ENCODE measurements at regions not wholly inside any gene's neighbourhood (a gene's known extent, or its start where the extent isn't known, plus 50 kb on each side); places are given as distances from the start of the nearest gene placed in this dataset.

DNA sequence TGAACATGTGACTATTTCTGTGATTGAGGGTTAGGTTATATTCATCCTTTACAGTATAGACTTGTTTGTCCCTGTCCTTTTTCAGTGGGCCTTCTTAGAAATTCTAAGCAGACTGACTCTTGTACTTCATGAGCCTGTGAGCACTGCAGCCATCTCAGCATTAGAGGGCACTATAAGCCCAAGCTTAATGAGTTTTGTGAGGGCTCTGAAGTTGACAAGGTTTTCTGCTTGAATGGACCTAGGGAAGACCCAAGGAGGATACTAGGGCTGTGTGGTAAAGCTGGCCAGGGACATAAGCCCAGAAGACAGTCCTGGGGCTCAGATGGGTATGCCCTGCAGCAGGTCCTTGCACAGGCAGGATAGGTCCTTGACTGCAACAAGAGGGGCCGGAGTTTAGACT, 126.5 kb downstream of the MRPS30 start:
- TF ChIP-seq, protein P1, sequence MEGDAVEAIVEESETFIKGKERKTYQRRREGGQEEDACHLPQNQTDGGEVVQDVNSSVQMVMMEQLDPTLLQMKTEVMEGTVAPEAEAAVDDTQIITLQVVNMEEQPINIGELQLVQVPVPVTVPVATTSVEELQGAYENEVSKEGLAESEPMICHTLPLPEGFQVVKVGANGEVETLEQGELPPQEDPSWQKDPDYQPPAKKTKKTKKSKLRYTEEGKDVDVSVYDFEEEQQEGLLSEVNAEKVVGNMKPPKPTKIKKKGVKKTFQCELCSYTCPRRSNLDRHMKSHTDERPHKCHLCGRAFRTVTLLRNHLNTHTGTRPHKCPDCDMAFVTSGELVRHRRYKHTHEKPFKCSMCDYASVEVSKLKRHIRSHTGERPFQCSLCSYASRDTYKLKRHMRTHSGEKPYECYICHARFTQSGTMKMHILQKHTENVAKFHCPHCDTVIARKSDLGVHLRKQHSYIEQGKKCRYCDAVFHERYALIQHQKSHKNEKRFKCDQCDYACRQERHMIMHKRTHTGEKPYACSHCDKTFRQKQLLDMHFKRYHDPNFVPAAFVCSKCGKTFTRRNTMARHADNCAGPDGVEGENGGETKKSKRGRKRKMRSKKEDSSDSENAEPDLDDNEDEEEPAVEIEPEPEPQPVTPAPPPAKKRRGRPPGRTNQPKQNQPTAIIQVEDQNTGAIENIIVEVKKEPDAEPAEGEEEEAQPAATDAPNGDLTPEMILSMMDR (IDR thresholded peaks at IDR 0.05) = no peak
- DNase-seq (no peak), ATAC-seq (no peak)
- no peaks in the 10 kb centered on the region for H3K27me3 Mint-ChIP-seq
- intact Hi-C loops (cut with micrococcal nuclease) = no loop called here
- peaks cover 11% of the 10 kb centered on the region for H3K9me3 Mint-ChIP-seq
- H3K4me3 Mint-ChIP-seq = no peak overlapping the region
- CTCF ChIA-PET = no interaction called here
- H3K27ac Mint-ChIP-seq = no peak overlapping the region
- no peaks in the 10 kb centered on the region for H3K36me3 Mint-ChIP-seq (ENCODE audit: low read depth)
- POLR2A ChIA-PET = no interaction called here
- H3K4me1 Mint-ChIP-seq (ENCODE audit: low read depth) = no peaks in the 10 kb centered on the region

GRCh38 chr5:44935871-44936270, 127.1 kb downstream of the MRPS30 start:
- H3K4me1 Mint-ChIP-seq (ENCODE audit: low read depth) = no peaks in the 10 kb centered on the region
- TF ChIP-seq, protein P1 (IDR thresholded peaks at IDR 0.05) = no peak
- no peak overlapping the region for H3K27ac Mint-ChIP-seq
- no peak overlapping the region for H3K4me3 Mint-ChIP-seq
- ChIA-PET POLR2A (no interaction called here), CTCF (no interaction called here)
- H3K36me3 Mint-ChIP-seq (ENCODE audit: low read depth) = no peaks in the 10 kb centered on the region
- ATAC-seq (no peak), DNase-seq (no peak)
- intact Hi-C loops (cut with micrococcal nuclease) = no loop called here
- H3K27me3 Mint-ChIP-seq = no peaks in the 10 kb centered on the region
- peaks cover 11% of the 10 kb centered on the region for H3K9me3 Mint-ChIP-seq

DNA sequence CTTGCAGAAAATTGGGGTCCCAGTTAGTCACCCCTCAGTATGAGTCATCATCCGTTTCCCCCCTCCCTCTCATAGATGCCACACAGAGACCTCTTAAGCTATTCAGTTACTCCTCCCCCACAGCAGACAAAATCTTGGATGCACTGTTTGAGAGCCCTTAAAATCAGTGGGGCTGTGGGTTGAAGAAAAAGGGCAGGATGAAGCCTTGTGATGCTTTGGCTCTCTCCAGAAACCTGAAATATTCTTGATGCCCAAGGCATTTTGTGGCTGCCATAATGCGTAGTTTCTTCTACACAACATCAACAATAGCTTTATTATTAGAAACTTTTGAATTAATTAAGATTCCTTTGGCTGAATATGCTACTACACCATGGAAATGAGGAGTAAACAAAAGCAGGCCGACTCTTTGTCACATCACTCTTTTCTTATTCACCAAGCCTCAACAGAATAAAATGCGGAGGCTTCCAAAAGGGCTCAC, 133.8 kb downstream of the MRPS30 start:
- Mint-ChIP-seq H3K4me1 (ENCODE audit: low read depth) (peaks cover 3% of the 10 kb centered on the region), H3K27me3 (no peaks in the 10 kb centered on the region), H3K36me3 (ENCODE audit: low read depth) (no peaks in the 10 kb centered on the region), H3K4me3 (no peak overlapping the region), H3K27ac (no peak overlapping the region), H3K9me3 (peaks cover 7% of the 10 kb centered on the region)
- CTCF ChIA-PET = no interaction called here
- no peak for DNase-seq
- POLR2A ChIA-PET = no interaction called here
- ATAC-seq = no peak
- TF ChIP-seq, protein P1 (IDR thresholded peaks at IDR 0.05) = no peak
- intact Hi-C loops (cut with micrococcal nuclease) = no loop called here

DNA sequence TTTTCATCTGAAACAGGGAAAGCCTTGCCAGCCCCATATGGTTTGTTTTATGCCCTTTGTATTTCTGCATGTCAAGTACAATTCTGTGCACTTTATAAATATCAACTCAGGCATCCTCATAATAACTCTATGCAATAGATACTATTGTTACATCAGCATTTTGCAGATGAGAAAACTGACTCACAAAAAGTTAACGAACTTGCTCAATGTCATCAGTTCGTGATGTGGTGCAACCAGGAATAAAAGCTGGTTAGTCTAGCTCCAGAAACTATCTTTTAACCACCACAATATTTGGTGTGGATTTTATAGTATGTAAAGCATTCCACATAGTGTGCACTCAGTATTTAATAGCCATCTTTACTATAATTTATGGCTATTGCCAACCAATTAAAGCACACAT, 134.9 kb downstream of the MRPS30 start:
- Mint-ChIP-seq H3K27ac (no peak overlapping the region), H3K4me3 (no peak overlapping the region), H3K36me3 (ENCODE audit: low read depth) (no peaks in the 10 kb centered on the region), H3K27me3 (no peaks in the 10 kb centered on the region), H3K4me1 (ENCODE audit: low read depth) (peaks cover 3% of the 10 kb centered on the region), H3K9me3 (peaks cover 7% of the 10 kb centered on the region)
- no peak for DNase-seq
- TF ChIP-seq, protein P1 (IDR thresholded peaks at IDR 0.05) = no peak
- intact Hi-C loops (cut with micrococcal nuclease) = no loop called here
- no peak for ATAC-seq
- CTCF ChIA-PET = no interaction called here
- POLR2A ChIA-PET = no interaction called here

- TF ChIP-seq, protein P1 (IDR thresholded peaks at IDR 0.05) = no peak
- DNase-seq (no peak), ATAC-seq (no peak)
- no peak overlapping the region for H3K4me3 Mint-ChIP-seq
- no peaks in the 10 kb centered on the region for H3K36me3 Mint-ChIP-seq (ENCODE audit: low read depth)
- ChIA-PET POLR2A (no interaction called here), CTCF (no interaction called here)
- H3K4me1 Mint-ChIP-seq (ENCODE audit: low read depth) = peaks cover 3% of the 10 kb centered on the region
- no peak overlapping the region for H3K27ac Mint-ChIP-seq
- no peaks in the 10 kb centered on the region for H3K27me3 Mint-ChIP-seq
- H3K9me3 Mint-ChIP-seq = no peaks in the 10 kb centered on the region
- intact Hi-C loops (cut with micrococcal nuclease) = no loop called here
Observed at GRCh38 chr5:44945743-44946142, 137.0 kb downstream of the MRPS30 start.

Measured in activated CD8-positive, alpha-beta T cell treated with anti-CD3 and anti-CD28 coated beads for 36 hours (primary cell).